ENCODE measurements at regions not wholly inside any gene's neighbourhood (a gene's known extent, or its start where the extent isn't known, plus 50 kb on each side); places are given as distances from the start of the nearest gene placed in this dataset.

DNA sequence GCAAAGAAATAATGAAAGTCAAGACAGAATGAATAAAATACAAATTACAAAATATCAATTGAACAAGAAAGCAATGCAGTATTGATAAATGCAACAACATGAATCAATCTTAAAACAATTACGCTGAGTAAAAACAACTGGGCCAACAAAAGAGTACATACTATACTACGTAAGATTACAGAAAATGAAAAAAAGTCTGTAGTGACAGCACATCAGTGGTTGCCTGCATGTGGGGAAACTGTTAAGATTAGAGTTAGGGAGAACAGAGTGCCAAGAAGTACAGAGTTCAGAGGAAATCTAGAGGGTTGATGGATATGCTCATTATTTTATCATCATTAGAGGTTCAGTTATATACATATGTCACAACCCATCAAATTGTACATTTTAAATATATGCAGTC is 706.6 kb upstream of the ACO1 start:
- TF ChIP-seq, protein P1, sequence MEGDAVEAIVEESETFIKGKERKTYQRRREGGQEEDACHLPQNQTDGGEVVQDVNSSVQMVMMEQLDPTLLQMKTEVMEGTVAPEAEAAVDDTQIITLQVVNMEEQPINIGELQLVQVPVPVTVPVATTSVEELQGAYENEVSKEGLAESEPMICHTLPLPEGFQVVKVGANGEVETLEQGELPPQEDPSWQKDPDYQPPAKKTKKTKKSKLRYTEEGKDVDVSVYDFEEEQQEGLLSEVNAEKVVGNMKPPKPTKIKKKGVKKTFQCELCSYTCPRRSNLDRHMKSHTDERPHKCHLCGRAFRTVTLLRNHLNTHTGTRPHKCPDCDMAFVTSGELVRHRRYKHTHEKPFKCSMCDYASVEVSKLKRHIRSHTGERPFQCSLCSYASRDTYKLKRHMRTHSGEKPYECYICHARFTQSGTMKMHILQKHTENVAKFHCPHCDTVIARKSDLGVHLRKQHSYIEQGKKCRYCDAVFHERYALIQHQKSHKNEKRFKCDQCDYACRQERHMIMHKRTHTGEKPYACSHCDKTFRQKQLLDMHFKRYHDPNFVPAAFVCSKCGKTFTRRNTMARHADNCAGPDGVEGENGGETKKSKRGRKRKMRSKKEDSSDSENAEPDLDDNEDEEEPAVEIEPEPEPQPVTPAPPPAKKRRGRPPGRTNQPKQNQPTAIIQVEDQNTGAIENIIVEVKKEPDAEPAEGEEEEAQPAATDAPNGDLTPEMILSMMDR (conservative IDR thresholded peaks at IDR 0.05 in 1 of 2, IDR thresholded peaks at IDR 0.05 in 1 of 2; ENCODE audit: extremely low read depth in 1 of 2, insufficient read depth in 1 of 2, low read depth in 1 of 2, low read length in 2 of 2) = no peak
- no peak for TF ChIP-seq EZH2 (IDR thresholded peaks at IDR 0.05; ENCODE audit: borderline replicate concordance, low read length)

All from mammary epithelial cell (primary cell).